ENCODE measurements at regions not wholly inside any gene's neighbourhood (a gene's known extent, or its start where the extent isn't known, plus 50 kb on each side); places are given as distances from the start of the nearest gene placed in this dataset.

DNA sequence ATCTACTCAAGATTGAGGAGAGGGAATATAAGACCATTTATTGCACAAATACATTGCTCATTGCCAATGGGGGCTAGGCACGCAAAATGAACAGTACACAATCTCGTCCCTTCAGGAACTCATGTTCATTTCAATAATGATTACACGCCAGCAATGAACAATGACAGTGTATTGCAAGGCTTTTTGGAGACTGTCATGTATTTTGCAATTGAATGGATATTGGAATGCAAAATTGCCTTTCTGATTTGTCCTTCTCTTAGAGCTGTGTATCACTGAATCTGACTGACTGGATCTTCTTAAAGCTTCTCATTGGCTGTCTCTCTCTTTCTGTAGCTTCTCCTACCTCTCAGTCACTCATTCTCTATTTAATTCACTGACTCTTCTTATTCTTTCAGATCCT, 400.2 kb upstream of the DCN start:
- DNase-seq (ENCODE audit: low spot score), result no peak

GRCh38 chr12:91579516-91580263, 397.1 kb upstream of the DCN start:
- no peak for DNase-seq (ENCODE audit: low spot score)

DNA sequence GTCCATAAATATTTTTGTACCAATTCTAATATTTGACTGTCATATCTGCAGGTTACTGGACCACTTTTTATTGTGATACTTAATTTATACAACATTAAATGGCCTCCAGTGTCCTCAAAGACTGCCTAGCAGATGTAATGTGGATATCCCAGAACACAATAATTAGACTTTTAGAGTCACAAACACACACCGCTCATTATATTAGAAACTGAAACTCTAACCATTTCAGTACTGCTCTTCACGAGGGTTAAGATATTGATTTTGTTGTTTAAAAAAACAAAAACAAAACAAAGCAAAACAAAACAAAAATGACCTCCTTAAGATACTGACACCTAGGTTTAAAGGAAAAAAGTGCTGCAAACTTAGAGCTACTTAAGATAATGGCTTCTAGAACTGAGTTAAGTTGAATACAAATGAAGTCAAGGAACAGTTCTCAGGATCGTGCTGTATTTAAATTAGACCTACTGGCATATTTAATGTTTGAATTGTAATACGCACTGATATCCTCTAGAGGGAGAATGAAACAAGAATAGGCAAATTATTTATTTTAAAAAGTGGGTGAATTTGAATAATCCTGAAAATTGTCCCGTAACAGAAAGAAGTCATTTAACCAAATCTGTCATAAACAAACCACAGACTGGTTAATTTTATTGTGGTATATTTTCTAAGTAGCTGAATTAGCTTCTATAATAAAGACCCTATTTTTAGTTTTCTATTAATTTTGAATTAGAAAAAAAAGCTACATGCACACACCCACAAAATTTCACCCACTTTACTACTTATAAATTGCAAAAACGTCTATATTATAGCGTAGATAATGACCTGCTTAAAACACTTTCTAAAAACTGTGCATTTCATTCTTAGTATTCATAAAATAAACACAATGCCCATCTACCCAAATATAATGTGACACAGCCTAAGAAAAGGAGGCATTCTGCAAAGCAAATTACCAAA, 395.2 kb upstream of the DCN start:
- DNase-seq (ENCODE audit: low spot score), result no peak

DNA sequence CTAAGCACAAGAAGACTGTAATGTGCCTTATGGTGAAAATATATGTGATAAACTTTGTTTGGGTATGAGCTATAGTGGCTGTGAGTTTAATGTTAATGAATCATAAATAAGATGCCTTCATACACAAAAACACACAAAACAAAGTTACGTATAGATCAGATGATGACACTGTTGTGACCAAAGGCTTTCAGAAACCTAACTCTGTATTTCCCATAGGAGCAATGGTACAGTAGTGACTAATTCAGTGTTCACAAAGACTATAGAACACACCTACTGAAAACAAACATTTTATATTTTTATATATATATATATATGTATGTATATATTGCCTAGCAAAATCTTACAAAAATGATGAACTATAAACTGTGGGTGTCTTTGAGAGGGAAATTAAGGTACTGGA, 393.8 kb upstream of the DCN start:
- DNase-seq (ENCODE audit: low spot score), result no peak

GRCh38 chr12:91575630-91576029, 393.0 kb upstream of the DCN start:
- no peak for DNase-seq (ENCODE audit: low spot score)

- no peak for DNase-seq (ENCODE audit: low spot score)
Measured at GRCh38 chr12:91574975-91575374, 392.4 kb upstream of the DCN start.

- DNase-seq (ENCODE audit: low spot score), result no peak
Measured at GRCh38 chr12:91574391-91574790, 391.8 kb upstream of the DCN start.

GRCh38 chr12:91572869-91573268, 390.3 kb upstream of the DCN start:
- no peak for DNase-seq (ENCODE audit: low spot score)

DNA sequence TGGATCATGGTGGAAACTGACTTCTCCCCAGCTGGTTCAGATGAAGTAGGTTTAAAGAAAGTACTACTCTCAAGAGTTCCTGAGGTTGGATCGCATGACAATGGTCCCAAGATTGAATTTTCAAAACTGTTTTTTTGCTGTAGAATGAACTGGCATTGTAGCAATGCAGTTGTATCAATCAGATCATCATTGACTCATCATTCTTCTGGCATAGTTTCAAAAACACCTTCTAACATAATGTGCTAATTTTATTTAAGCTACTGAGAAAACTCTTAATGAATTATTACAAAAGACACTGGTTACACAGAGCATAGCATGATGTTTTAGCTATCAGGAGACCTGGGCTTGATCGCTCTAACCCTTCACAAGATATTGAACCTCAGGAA, 384.5 kb upstream of the DCN start:
- no peak for DNase-seq (ENCODE audit: low spot score)

- no peak for DNase-seq (ENCODE audit: low spot score)
Measured at GRCh38 chr12:91566328-91567099, 383.9 kb upstream of the DCN start.

DNA sequence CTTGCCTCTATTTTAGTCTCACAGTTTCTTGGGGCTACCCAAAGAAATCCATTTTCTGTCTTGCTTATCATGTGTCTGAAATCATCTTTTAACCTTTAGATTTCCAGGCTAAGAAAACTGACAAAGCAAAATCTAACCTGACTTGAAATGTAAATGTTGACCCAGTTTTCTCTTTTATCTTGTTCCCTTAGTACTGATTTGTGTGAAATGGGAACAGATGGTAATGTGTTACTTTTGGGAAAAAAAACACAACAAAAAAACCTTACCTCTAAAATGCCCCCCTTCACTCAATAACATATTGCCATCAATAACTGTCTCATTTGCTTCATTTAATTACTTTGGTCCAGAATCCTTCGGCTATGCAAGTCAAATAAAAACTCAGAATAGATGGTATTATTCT, 383.2 kb upstream of the DCN start:
- no peak for DNase-seq (ENCODE audit: low spot score)

GRCh38 chr12:91565246-91565645, 382.6 kb upstream of the DCN start:
- DNase-seq (ENCODE audit: low spot score), result no peak

DNA sequence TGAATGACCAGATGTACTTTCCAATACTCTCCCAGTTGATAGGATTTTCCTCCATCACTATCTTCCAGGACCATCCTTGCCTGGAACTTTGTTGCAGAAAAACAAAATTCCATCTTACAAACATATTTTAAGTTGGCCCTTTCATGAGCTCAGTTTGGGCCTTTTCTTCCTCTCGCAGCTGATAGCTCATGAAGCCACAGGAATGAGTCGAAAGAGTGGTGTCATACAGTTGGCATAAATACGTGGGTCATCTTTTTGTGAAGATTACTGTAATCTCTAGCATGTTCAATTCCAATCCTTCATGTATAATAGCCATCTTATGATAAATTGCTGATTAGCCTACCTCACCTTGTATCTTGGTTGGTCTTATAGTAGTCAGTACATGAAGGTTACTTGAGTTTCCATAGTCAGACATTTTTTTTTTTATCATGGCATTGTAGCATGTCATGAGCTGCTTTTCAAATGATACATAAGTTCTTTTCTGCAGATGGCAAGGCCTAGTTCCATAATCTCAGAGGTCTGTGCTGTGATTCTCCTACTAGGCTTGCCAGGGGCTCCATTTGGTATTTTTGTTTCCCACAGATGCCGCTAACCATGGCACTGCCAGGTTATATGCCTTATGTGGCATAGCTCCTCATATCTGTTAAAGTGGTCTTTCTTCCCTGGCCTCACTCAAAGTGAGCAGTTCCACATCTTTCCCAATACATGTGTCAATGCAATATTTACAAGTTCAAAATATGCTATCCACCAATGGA, 380.6 kb upstream of the DCN start:
- no peak for DNase-seq (ENCODE audit: low spot score)

- DNase-seq (ENCODE audit: low spot score), result no peak
Measured at GRCh38 chr12:91562476-91562875, 379.9 kb upstream of the DCN start.

GRCh38 chr12:91561958-91562325, 379.3 kb upstream of the DCN start:
- DNase-seq (ENCODE audit: low spot score), result no peak

GRCh38 chr12:91561301-91561957, 378.8 kb upstream of the DCN start:
- DNase-seq (ENCODE audit: low spot score), result no peak

GRCh38 chr12:91556909-91557308, 374.3 kb upstream of the DCN start:
- DNase-seq (ENCODE audit: low spot score), result no peak

DNA sequence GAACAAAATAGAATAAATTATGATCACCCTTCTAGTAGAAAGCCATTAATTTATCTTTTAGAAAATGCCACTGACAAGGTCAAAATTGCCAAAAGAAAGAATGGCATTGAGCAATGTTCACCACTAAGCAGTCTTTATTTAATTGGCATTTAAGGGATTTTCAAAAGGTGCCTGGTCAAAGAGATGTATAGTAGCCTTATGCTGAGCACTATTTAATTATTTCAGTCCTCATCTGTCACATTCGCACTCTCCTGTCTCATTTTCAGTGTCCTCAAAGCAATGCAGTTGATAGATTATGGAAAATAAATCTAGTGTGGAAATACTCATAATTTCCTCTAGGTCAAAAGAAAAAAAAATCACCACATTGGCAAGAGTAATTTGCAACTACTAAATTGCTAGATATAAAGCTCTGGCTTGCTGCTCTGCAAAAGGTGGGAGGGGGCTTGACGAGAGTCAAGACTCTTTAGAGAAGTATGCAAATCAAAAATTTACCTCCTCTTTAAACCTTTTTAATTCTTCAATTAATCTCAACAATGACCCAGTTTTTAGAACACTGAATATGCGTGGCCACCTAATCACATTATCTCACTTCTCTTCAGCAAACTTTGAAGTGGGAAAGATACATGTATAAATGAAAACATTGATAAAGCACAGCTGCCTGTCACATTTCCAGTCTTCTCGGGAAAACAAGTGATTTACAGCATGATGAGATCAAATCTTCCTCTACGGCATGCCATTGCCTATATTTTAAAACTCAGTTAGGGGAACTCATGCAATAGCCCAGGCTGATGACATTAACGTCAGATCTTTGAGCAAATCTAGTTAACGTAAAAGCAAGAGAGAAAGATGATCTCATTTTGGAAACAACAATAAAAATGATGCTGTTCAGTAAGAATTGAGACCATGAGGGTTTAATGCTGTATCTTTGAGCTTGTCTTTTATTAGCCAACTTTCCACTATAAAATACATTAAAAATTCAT, 373.1 kb upstream of the DCN start:
- no peak for DNase-seq (ENCODE audit: low spot score)

DNA sequence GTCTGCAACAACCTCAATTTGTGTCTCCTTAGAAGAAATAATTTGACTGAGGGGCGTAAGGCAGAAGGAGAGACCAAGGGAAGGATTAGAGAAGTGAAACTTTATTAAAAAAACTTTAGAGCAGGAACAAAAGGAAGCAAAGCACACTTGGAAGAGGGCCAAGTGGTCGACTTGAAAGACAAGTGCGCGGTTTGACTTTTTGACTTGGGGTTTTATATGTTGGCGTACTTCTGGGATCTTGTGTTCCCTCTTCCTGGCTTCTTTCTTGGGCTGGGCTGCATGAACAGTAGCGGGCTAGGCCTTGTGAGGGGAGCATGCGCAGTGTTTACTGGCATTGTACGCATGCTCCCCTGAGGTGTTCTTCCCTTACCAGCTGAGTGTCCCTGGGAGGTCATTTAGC, 369.3 kb upstream of the DCN start:
- DNase-seq (ENCODE audit: low spot score), result peak; percentile 41

- DNase-seq (ENCODE audit: low spot score), result no peak
Measured at GRCh38 chr12:91551242-91551641, 368.6 kb upstream of the DCN start.
